HCT116 (cell line): ENCODE measurements at regions not wholly inside any gene's neighbourhood (a gene's known extent, or its start where the extent isn't known, plus 50 kb on each side); places are given as distances from the start of the nearest gene placed in this dataset.

Experiments
- CEBPB ChIP-seq: IDR thresholded peaks from 2 replicates; pipeline ENCODE4 v1.6.1; 2012; ENCODE audit warnings: low read depth
- CTCF ChIP-seq, 3 experiments: fragments of 200-600 bp in 1 of 3; sonication (generic) in 1 of 3; IDR thresholded peaks in 2 of 3; conservative IDR thresholded peaks in 1 of 3; 2 replicates each; pipeline ENCODE4 v1.5.1; 2012 to 2017; ENCODE audit warnings: low read depth in 2 of 3, low read length in 2 of 3, antibody characterized with exemption in 1 of 3, borderline replicate concordance in 1 of 3, control low read depth in 1 of 3, mild to moderate bottlenecking in 1 of 3, mixed read lengths in 1 of 3, mixed run types in 1 of 3, moderate library complexity in 1 of 3; ENCODE audit not compliant: insufficient read depth in 1 of 3
- ELF1 ChIP-seq: IDR thresholded peaks from 2 replicates; pipeline ENCODE4 v1.6.1; 2012; ENCODE audit warnings: low read depth, borderline replicate concordance
- EZH2phosphoT487 ChIP-seq: fragments of 200-600 bp; IDR thresholded peaks from 2 replicates; pipeline ENCODE4 v1.6.1; 2018; ENCODE audit warnings: antibody characterized with exemption, borderline replicate concordance
- POLR2A ChIP-seq: IDR thresholded peaks from 2 replicates; pipeline ENCODE4 v1.7.0; 2011; ENCODE audit warnings: borderline replicate concordance; ENCODE audit not compliant: insufficient read depth, insufficient read length; ENCODE audit errors: extremely low read depth
- POLR2AphosphoS5 ChIP-seq: IDR thresholded peaks from 2 replicates; pipeline ENCODE4 v1.6.1; 2011; ENCODE audit warnings: mild to moderate bottlenecking, low read depth, low read length, moderate library complexity
- SIN3A ChIP-seq: IDR thresholded peaks from 2 replicates; pipeline ENCODE4 v1.6.1; 2012; ENCODE audit warnings: low read depth
- SP1 ChIP-seq: IDR thresholded peaks from 2 replicates; pipeline ENCODE4 v1.6.1; 2012; ENCODE audit warnings: low read depth
- TF ChIP-seq, protein P1 (sequence below): IDR thresholded peaks from 2 replicates; pipeline ENCODE4 v1.6.1; 2012

DNA sequence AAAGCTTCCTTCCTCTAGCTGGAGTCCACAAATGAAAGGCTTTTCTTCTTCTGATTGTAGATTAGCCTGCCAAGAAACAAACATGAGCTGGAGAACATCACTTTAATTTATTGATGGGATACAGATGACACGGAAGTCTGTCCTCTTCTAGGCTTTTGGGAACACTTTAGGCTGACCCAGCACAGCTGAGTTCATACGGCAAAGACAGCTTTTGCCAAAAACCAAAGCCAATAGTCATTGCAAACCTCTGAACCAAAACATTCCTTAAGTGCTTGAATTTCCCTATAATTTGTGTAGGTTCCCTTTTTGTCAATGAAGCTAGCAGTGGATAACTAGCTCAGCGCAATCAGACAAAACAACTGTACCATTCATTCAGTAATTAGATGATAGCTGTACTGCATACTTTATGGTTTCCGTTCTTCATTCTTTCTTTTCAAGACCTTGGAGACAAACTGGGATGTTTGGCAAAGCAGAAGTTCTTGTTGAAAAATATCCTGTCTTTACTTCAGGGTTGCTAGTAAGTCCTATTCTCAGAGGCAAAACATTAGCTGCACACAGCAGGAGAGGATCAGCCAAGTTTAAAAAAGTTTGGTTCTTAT, 95.7 kb upstream of the SPRY2 start:
- TF ChIP-seq POLR2A (no peak), CTCF (IDR thresholded peaks at IDR 0.05 in 2 of 3, conservative IDR thresholded peaks at IDR 0.05 in 1 of 3; ENCODE audit: borderline replicate concordance in 1 of 3, insufficient read depth in 1 of 3, low read depth in 2 of 3, low read length in 2 of 3) (no peak), SP1 (no peak), EZH2phosphoT487 (no peak), SIN3A (no peak), CEBPB (no peak), POLR2AphosphoS5 (no peak), ELF1 (no peak)
- TF ChIP-seq, protein P1, sequence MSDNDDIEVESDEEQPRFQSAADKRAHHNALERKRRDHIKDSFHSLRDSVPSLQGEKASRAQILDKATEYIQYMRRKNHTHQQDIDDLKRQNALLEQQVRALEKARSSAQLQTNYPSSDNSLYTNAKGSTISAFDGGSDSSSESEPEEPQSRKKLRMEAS: no peak
